Fibroblast of upper back skin (primary cell): ENCODE measurements at regions not wholly inside any gene's neighbourhood (a gene's known extent, or its start where the extent isn't known, plus 50 kb on each side); places are given as distances from the start of the nearest gene placed in this dataset.

Experiments used
- DNase-seq: peaks from one replicate; pipeline ENCODE4 v3.0.0-alpha.2; 2013

- no peak for DNase-seq
These were observed 374.3 kb downstream of the CDH26 start for GRCh38 chr20:60332523-60332922.

DNA sequence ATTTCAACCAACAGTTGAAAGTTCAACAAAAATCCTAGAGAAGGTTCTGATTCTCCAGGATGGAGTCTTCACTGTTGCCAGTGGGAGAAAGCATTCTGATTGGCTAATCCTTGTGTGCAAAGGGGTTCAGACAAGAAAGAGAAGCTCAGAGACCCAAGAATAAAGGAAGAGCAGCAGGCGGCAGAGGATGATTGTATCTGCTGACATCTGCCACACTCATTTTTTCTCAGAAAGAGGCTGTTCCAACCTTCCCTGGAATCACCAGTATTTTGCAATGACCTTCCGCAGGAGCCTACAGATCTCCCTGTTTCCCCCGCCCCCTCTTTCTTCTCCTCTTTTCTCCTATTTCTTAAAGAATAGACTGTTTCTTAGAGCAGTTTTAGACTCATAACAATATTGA is 376.7 kb downstream of the CDH26 start:
- no peak for DNase-seq

GRCh38 chr20:60338556-60338955 is 380.3 kb downstream of the CDH26 start:
- no peak for DNase-seq

DNA sequence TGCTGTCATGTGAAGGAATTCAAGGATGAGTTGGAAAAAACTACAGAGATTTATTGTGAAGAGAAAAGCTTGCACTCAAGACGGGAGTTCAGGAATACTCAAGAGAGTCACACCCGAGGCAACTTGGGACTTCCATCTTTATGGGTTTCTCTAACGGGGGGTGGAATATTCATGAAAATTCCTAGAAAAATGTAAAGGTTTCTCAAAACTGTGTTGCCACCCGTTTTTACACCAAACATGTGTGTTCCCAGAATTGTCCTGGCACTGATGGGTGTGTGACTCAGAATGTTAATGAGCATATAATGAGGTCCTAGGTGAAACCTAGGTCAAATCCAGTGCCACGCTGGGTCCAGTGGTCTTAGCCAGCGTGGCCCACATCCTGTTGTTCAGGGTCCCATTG is 381.5 kb downstream of the CDH26 start:
- no peak for DNase-seq

GRCh38 chr20:60340232-60340631 is 382.0 kb downstream of the CDH26 start:
- DNase-seq = no peak

DNA sequence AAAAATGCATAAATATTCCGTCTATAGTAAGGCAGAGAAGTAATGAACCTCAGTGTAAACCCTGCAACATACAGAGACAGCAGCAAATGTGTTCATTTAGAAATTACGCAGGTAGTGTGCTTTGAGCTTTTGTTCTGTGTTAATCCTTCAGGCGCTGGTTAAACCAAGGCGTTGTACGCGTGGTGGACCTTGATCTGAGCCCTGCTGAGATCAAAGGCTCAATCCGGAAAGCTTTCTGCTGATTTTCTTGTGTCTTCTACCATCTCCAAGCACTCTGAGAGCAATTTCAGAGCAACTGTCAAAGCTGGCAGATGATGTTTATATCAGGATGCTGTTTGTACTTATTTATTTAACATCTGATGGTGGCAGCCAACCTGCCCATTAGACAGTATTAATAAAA is 382.8 kb downstream of the CDH26 start:
- DNase-seq = no peak

DNA sequence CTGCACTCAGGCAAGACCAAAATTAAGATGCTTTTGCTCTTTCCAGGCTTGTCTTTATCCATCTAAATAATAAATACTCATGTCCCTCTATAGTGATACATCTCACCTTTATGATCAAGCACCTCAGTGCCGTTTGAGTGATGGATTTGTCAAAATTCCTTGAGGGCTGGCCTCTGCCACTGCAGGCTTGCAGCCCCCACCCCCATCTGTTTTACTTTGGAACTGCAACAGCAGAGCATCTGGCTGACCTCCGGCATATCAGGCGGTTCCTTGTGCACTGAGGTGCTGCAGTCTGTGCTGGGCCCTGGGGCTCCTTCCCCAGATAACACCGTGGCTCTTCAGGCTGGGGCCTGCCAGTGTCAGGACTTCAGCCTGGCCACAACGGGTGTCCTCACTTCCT is 386.9 kb downstream of the CDH26 start:
- no peak for DNase-seq

GRCh38 chr20:60349418-60349817 is 391.2 kb downstream of the CDH26 start:
- no peak for DNase-seq

DNA sequence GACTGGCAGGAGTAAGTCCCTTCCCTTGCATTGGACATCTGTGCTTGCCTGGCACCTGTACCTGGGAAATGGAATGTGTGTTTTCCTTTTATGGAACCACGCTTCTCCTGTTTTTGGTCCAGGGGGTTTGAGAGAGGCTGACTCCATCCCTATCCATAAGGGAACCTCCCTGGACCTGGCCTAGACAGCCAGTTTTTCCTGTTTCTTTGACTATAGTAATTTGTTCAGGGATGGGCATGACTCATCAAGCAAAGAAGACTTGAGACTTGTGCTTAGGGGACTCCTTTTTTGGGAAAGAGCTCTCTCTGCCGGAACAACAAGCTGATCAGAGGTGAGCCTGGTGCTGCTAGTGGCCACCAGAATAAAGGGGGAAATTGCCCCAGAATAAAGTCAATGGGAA is 393.8 kb downstream of the CDH26 start:
- no peak for DNase-seq

DNA sequence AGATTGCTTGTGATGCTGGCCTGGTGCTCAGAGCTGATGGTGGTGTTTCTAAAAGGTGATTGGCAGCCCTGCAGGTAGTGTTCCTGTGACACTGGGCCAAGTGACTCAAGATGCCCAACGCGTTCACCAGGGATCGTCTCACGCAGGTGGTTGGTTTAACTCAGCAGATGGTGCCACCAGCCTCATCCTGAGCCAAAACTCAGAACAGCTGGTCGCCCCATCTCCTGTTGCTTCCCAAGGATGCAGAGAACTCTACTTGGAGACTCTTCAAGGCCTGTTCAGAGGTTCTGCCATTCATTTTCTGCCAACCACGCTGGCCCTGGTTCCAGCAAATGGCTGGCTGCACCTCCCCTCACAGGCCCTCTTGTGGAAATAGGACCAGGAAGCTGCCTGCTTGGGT is 394.4 kb downstream of the CDH26 start:
- DNase-seq = no peak

- DNase-seq = no peak
These were observed 395.9 kb downstream of the CDH26 start for GRCh38 chr20:60354024-60354580.

- no peak for DNase-seq
These were observed 399.9 kb downstream of the CDH26 start for GRCh38 chr20:60358101-60358500.

DNA sequence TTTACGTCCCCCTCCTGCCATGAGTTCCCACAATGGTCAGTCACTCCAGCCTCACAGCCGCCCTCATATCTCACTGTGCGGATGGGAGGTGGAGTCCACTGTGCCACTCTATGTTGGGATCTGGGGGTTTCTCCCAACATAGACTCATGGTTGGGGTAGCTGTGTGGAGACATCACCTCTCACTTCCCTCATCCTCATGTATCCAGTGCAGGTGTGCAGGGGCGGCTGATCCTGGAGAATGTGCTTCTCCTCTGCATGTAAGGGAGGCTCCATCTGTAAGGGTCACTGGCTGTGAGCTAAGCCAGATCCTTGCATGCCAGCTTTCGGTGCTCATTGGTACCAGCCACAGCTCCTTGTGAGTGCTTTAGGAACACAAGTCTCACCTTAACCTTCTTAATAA is 400.8 kb downstream of the CDH26 start:
- DNase-seq = no peak

DNA sequence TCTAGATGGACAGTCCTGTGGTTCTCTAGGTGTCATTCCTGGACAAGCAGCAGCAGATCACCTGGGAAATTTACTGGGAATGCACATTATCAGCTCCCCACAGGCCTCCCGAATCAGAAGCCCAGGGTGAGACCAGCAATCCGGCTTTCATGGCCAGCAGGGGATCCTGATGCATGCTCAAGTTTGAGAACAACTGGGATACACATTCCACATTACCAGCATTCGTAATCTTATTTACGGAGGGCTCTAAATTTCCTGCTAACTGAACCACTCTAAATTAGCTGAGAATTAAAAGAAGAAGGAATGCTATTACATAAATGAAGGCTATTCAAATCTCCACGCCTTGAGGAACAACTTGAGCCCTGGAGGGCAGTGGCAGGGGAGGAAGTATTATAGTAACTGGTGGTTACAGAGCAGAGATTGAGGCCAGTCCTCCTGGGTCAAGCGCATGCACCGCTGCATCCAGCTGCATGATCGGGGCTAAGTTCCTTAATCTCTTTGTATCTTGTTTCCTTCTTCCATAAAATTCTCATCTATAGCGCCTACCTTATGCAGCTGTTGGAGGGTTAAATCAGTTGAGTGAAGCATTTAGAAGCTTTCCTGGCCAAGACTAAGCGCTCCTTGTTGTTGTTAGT is 403.7 kb downstream of the CDH26 start:
- DNase-seq = no peak

DNA sequence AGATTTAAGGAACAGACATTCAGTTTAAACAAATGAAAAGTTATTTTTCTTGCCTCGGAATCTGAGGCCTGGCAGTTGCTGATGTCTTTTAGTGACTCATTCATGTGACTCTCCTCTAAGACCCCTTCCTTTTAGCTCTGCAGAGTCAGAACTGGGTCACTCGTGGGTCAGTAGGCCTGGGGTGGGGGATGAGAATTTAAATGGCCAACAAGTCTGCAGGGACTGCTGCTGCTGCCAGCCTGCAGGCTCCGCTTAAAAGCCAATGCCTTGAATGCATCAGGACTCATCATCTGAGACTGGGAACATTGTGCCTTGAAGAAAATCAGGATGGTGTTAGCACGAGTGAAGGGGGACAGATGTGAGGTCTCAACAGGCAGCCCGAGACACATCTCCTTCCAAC is 404.3 kb downstream of the CDH26 start:
- DNase-seq = no peak

DNA sequence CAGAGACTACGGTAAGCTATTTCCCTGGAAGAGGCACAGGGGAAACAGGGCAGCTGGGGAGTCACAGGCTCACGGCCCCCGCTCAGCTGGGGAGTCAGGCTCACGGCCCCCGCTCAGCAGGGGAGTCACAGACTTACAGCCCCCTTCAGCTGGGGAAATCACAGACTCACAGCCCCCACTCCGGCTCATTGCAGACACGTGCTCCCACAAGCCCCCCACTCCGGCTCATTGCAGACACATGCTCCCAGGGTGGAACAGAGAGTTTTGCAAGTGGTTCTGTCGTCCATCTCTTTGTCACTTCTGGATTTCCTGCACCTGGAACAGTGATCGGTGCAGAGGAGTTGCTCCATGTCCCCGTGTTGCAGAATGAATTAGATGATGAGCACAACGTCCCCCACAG is 405.5 kb downstream of the CDH26 start:
- DNase-seq = no peak

- DNase-seq = no peak
These were observed 406.9 kb downstream of the CDH26 start for GRCh38 chr20:60365064-60365666.

DNA sequence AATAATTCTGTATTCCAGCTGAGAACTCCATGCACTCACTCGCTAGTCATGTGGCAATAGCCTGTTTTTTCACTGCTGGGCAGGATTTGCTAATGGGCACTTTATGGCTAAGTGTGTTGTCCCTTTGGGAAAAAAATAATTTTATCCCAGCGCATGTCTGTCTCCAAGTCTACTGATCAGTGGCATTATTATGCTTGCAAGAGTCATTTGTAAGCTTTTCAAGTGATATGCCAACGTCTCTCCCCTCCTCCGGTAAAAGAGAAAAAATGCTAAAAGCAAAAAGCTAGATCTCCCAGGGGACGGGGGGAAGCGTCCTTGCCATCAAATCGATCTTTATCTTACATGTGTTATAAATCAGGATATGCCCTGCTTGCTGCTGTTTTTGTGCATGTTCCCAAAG is 407.7 kb downstream of the CDH26 start:
- DNase-seq = no peak

GRCh38 chr20:60371384-60371783 is 413.2 kb downstream of the CDH26 start:
- DNase-seq = no peak

GRCh38 chr20:60372275-60372674 is 414.1 kb downstream of the CDH26 start:
- no peak for DNase-seq

- DNase-seq = no peak
These were observed 414.6 kb downstream of the CDH26 start for GRCh38 chr20:60372822-60373221.

GRCh38 chr20:60378620-60379019 is 420.4 kb downstream of the CDH26 start:
- DNase-seq = no peak

DNA sequence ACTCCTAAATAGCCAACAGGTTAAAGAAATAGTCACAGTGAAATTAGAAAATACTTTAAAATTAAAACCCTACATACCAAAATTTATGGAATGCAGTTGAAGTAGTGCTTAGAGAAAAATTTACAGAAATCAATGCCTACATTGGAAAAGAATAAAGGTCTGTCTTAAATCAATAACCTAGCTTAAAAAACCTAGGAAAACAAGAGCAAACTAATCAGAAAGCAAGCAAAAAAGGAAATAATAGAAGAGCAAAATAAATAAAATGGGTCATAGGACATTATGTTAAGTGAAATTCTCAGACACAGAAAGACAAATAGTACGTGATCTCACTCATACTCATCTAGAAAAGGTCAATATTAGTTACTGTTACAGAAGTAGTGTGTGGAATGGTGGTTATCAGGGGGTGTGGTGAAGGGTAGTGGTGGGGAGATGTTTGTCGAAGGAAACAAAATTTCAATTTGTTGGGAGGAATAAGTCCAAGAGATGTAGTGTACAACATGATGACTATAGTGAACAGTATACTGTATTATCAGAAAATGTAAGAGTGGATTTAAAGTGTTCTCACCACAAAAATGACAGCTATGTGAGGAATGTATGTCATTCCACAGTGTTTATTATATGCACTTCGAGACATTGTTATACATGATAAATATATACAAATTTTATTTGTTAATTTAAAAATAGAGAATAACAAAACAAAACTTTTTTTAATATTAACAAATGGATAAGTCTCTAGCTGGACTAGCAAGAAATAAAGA is 423.6 kb downstream of the CDH26 start:
- DNase-seq = no peak

DNA sequence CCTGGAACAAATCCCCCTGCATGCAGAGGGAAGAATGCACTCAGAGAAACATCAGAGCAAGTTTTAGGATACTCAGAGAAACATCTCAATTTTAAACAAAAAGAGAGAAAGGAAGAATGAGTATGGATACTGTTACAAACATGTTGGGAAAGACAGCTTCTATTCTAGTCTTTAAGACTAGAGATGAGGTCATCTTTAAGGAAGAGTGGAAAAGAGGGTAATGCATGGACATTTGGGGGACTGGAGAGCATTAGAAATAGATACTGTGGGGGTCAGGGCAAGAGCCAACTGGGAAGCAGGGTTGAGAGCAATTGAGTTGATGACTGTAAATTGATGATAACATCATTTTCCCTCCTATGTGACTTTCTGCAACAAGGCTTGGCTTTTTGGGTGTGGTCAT is 431.2 kb downstream of the CDH26 start:
- DNase-seq = no peak
